ENCODE measurements at regions not wholly inside any gene's neighbourhood (a gene's known extent, or its start where the extent isn't known, plus 50 kb on each side); places are given as distances from the start of the nearest gene placed in this dataset.

DNA sequence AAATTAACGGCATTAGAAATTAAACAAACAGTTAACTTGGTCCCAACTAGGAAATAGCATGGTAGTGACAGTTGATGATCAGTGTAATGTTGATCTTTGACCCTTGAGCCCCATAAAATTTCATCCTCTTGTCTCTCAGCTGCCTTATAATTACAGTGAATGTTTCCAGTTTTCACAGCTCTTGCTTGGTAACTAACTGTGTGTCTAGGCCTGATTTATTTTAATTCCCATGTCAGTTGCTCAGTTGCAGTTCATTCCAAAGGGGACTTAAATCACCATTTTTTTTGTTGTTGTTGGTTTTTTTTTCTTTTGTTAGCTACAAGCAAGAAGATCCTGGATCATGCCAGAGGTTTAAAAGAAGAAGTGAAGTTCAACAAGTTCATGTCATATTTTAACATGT lies 1883.7 kb upstream of the FLRT2 start:
- no peaks in the 10 kb centered on the region for H3K9me3 ChIP-seq (ENCODE audit: control insufficient read depth in 1 of 2, low read length in 2 of 2)
- no peak overlapping the region for H3K4me3 ChIP-seq (ENCODE audit: low read depth in 1 of 2, low read length in 2 of 2)
- no peaks in the 10 kb centered on the region for H3K36me3 ChIP-seq (ENCODE audit: control insufficient read depth in 1 of 2, insufficient read depth in 2 of 2, low read length in 2 of 2)
- H3K27me3 ChIP-seq (ENCODE audit: low read depth, low read length): no peaks in the 10 kb centered on the region
- no peak overlapping the region for H3K27ac ChIP-seq (ENCODE audit: low read length)
- H3K4me1 ChIP-seq (ENCODE audit: control insufficient read depth in 1 of 2, insufficient read depth in 2 of 2, low read length in 2 of 2): no peaks in the 10 kb centered on the region

DNA sequence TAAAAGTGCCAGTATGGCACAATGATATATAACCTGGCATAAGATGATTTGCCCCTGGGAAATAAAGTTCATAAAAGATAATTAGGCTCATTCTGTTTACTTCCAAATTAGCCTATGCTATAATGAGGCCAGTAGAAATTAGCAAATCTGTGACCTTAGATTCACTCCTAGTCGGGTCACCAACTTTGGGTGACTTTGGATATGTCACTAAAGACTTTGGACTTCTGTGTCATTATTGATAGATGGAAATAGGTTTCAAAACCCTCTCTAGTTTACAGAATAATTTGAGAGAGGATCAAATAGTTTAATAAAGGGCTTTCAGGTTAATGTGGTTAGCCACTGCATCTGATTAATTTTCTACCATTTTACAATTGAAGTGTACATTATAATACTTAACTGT lies 1869.3 kb upstream of the FLRT2 start:
- no peaks in the 10 kb centered on the region for H3K4me1 ChIP-seq (ENCODE audit: control insufficient read depth in 1 of 2, insufficient read depth in 2 of 2, low read length in 2 of 2)
- H3K27me3 ChIP-seq (ENCODE audit: low read depth, low read length): no peaks in the 10 kb centered on the region
- no peak overlapping the region for H3K4me3 ChIP-seq (ENCODE audit: low read depth in 1 of 2, low read length in 2 of 2)
- H3K9me3 ChIP-seq (ENCODE audit: control insufficient read depth in 1 of 2, low read length in 2 of 2): no peaks in the 10 kb centered on the region
- H3K36me3 ChIP-seq (ENCODE audit: control insufficient read depth in 1 of 2, insufficient read depth in 2 of 2, low read length in 2 of 2): no peaks in the 10 kb centered on the region
- no peak overlapping the region for H3K27ac ChIP-seq (ENCODE audit: low read length)

DNA sequence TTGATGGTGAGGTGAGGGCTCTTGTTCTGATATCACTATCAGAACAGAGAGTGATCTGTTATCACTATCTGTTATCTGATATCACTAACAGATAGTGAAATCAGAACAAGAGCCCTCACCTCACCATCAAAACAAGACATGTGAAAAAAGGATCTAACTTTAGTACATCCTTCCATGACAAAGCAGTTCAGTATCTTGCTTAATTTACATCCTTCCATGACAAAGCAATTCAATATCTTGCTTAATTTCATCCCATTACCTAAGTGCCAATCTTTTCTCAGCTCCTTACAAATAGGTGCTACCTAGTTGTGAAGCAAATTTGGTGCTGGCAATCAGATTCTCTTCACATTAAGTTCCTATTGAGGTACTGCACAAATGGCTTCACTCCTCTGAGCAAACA lies 1865.6 kb upstream of the FLRT2 start:
- no peaks in the 10 kb centered on the region for H3K4me1 ChIP-seq (ENCODE audit: control insufficient read depth in 1 of 2, insufficient read depth in 2 of 2, low read length in 2 of 2)

DNA sequence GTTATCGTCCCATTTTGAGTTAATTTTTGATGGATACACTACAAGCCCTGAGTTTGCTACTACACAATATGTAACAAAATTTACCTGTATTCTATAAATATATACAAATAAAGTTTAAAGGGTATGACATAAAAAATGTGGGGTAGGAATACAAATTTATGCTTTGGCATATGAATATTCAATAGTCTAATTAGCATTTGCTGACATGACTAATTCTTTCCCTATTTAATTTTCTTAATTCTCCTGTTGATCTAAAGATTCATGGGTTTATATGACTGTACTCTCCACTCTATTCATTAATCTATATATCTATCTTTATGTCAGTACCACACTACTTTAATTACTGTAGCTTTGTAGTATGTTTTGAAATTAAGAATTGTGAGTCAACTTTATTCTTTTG lies 1840.7 kb upstream of the FLRT2 start:
- no peaks in the 10 kb centered on the region for H3K27me3 ChIP-seq (ENCODE audit: low read depth, low read length)
- H3K4me1 ChIP-seq (ENCODE audit: control insufficient read depth in 1 of 2, insufficient read depth in 2 of 2, low read length in 2 of 2): no peaks in the 10 kb centered on the region
- no peak overlapping the region for H3K27ac ChIP-seq (ENCODE audit: low read length)
- no peak overlapping the region for H3K4me3 ChIP-seq (ENCODE audit: low read depth in 1 of 2, low read length in 2 of 2)
- no peaks in the 10 kb centered on the region for H3K36me3 ChIP-seq (ENCODE audit: control insufficient read depth in 1 of 2, insufficient read depth in 2 of 2, low read length in 2 of 2)
- peaks cover 0 to 5% of the 10 kb centered on the region in 2 donors for H3K9me3 ChIP-seq (ENCODE audit: control insufficient read depth in 1 of 2, low read length in 2 of 2)

More for the DNA sequence above, 1865.6 kb upstream of the FLRT2 start:
- peaks cover 0 to 3% of the 10 kb centered on the region in 2 donors for H3K9me3 ChIP-seq (ENCODE audit: control insufficient read depth in 1 of 2, low read length in 2 of 2)
- no peak overlapping the region for H3K27ac ChIP-seq (ENCODE audit: low read length)
- no peaks in the 10 kb centered on the region for H3K36me3 ChIP-seq (ENCODE audit: control insufficient read depth in 1 of 2, insufficient read depth in 2 of 2, low read length in 2 of 2)
- H3K4me3 ChIP-seq (ENCODE audit: low read depth in 1 of 2, low read length in 2 of 2): no peak overlapping the region
- H3K27me3 ChIP-seq (ENCODE audit: low read depth, low read length): no peaks in the 10 kb centered on the region

DNA sequence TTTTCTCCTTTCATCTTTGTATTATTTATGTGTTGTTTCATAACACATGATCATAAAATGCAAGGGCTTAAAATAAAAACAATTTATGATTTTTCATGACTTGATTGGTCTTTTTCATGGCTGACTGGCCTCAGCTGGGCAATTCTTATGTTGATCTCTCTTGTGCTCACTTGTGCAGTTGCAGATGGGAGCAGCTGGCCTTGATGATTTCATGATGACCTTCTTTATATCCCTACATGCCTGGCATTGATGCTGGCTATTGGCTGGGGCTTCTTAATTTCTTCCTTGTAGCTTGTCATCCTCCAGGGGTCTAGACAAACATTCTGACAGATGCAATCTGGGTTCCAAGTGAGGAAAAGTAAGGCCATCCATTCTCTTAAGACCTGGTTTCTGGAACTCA lies 1832.8 kb upstream of the FLRT2 start:
- H3K4me3 ChIP-seq (ENCODE audit: low read depth in 1 of 2, low read length in 2 of 2): no peak overlapping the region
- no peaks in the 10 kb centered on the region for H3K9me3 ChIP-seq (ENCODE audit: control insufficient read depth in 1 of 2, low read length in 2 of 2)
- no peaks in the 10 kb centered on the region for H3K36me3 ChIP-seq (ENCODE audit: control insufficient read depth in 1 of 2, insufficient read depth in 2 of 2, low read length in 2 of 2)
- H3K27me3 ChIP-seq (ENCODE audit: low read depth, low read length): no peaks in the 10 kb centered on the region
- H3K27ac ChIP-seq (ENCODE audit: low read length): no peak overlapping the region
- no peaks in the 10 kb centered on the region for H3K4me1 ChIP-seq (ENCODE audit: control insufficient read depth in 1 of 2, insufficient read depth in 2 of 2, low read length in 2 of 2)

DNA sequence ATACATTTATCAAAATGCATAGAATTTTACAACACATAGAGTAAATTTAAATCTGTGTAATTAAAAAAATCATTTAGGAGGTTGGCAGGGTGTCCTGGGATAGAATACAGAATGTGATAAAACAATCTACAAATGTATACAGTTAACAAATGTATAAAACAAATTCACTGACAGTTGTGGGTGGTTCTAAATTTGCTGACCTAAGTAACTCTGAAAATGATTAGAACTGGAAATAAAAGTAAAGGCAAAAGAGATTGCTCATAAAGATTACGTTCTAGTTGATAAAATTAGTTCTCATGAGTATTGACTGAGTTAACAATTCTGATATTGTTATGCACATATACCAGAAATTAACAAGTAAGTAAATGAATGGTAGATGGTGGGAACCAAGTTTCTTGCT lies 1827.3 kb upstream of the FLRT2 start:
- Histone ChIP-seq H3K4me3 (ENCODE audit: low read depth in 1 of 2, low read length in 2 of 2) (no peak overlapping the region), H3K4me1 (ENCODE audit: control insufficient read depth in 1 of 2, insufficient read depth in 2 of 2, low read length in 2 of 2) (no peaks in the 10 kb centered on the region), H3K27ac (ENCODE audit: low read length) (no peak overlapping the region), H3K27me3 (ENCODE audit: low read depth, low read length) (no peaks in the 10 kb centered on the region), H3K36me3 (ENCODE audit: control insufficient read depth in 1 of 2, insufficient read depth in 2 of 2, low read length in 2 of 2) (no peaks in the 10 kb centered on the region), H3K9me3 (ENCODE audit: control insufficient read depth in 1 of 2, low read length in 2 of 2) (no peaks in the 10 kb centered on the region)

DNA sequence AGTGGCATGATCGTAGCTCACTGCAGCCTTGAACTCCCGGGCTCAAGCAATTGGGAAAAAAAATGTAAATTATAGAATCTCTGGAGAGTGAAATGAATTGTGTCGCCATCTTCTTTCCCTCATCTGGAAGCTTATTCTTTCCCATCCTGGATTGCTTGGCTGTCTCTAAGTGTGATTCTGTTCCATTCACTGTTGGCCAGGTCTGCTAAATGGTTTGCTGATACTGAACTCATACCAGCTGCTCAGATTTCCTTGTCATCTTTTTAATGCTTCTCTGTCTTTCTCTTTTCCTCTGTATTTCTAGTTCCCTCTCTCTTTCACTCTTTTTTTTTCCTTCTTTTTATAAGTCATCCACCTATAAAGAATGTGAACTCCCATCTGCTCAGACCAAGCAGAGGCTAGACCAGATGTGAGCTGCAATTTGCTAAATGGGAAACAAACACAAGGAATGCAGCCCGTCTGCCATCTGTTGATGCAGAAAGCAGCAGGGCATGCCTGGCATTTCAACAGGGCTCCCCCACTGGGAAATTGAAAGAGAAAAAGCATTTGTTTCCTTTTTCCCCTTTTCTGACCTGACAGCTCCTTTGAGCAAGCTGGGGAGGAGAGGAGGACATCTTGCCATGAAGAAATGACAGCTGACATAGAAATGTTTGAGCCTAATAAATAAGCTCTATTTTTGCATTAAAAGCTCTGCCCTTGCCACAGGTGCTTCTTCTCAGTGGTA lies 1823.6 kb upstream of the FLRT2 start:
- Histone ChIP-seq H3K4me3 (ENCODE audit: low read depth in 1 of 2, low read length in 2 of 2) (no peak overlapping the region), H3K27me3 (ENCODE audit: low read depth, low read length) (no peaks in the 10 kb centered on the region), H3K36me3 (ENCODE audit: control insufficient read depth in 1 of 2, insufficient read depth in 2 of 2, low read length in 2 of 2) (no peaks in the 10 kb centered on the region)

DNA sequence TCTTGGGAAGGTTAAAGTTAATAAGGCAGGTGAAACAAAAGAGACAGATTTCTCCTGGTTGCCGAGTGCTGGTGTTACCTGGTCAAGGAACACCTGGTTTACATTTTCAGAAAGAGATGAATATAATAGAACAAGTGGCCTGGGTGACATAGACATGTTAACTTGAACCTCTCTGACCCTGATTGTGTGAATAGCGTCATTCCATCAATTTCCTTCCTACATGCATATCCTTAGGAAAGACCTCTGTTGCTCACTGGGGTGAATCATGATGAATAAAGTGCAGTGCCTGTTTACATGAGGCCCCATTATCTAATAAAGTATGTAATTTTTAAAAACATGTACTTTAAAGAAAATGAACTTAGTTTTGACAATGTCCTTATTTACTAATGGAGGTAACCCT lies 1822.9 kb upstream of the FLRT2 start:
- Histone ChIP-seq H3K27ac (ENCODE audit: low read length) (no peak overlapping the region), H3K4me3 (ENCODE audit: low read depth in 1 of 2, low read length in 2 of 2) (no peak overlapping the region), H3K9me3 (ENCODE audit: control insufficient read depth in 1 of 2, low read length in 2 of 2) (no peaks in the 10 kb centered on the region), H3K36me3 (ENCODE audit: control insufficient read depth in 1 of 2, insufficient read depth in 2 of 2, low read length in 2 of 2) (no peaks in the 10 kb centered on the region), H3K27me3 (ENCODE audit: low read depth, low read length) (no peaks in the 10 kb centered on the region), H3K4me1 (ENCODE audit: control insufficient read depth in 1 of 2, insufficient read depth in 2 of 2, low read length in 2 of 2) (no peaks in the 10 kb centered on the region)

More for the DNA sequence above, 1823.6 kb upstream of the FLRT2 start:
- Histone ChIP-seq H3K9me3 (ENCODE audit: control insufficient read depth in 1 of 2, low read length in 2 of 2) (no peaks in the 10 kb centered on the region), H3K4me1 (ENCODE audit: control insufficient read depth in 1 of 2, insufficient read depth in 2 of 2, low read length in 2 of 2) (no peaks in the 10 kb centered on the region), H3K27ac (ENCODE audit: low read length) (no peak overlapping the region)

DNA sequence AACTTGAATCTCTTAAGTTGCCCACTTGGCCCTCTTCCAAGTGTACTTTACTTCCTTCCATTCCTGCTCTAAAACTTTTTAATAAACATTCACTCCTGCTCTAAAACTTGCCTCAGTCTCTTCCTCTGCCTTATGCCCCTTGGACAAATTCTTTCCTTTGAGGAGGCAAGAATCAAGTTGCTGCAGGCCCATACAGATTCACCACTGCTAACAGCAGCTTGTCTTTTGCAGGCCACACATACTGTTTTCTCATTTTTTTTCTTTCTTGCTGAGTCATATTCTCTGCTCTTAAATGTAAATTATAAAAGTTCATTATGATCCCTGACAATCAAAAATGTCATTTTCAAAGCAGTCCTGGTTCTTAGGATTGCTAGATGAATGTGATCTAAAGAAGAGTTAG lies 1820.8 kb upstream of the FLRT2 start:
- Histone ChIP-seq H3K36me3 (ENCODE audit: control insufficient read depth in 1 of 2, insufficient read depth in 2 of 2, low read length in 2 of 2) (no peaks in the 10 kb centered on the region), H3K27me3 (ENCODE audit: low read depth, low read length) (no peaks in the 10 kb centered on the region), H3K4me3 (ENCODE audit: low read depth in 1 of 2, low read length in 2 of 2) (no peak overlapping the region), H3K27ac (ENCODE audit: low read length) (no peak overlapping the region), H3K9me3 (ENCODE audit: control insufficient read depth in 1 of 2, low read length in 2 of 2) (peaks cover 0 to 3% of the 10 kb centered on the region in 2 donors), H3K4me1 (ENCODE audit: control insufficient read depth in 1 of 2, insufficient read depth in 2 of 2, low read length in 2 of 2) (no peaks in the 10 kb centered on the region)

DNA sequence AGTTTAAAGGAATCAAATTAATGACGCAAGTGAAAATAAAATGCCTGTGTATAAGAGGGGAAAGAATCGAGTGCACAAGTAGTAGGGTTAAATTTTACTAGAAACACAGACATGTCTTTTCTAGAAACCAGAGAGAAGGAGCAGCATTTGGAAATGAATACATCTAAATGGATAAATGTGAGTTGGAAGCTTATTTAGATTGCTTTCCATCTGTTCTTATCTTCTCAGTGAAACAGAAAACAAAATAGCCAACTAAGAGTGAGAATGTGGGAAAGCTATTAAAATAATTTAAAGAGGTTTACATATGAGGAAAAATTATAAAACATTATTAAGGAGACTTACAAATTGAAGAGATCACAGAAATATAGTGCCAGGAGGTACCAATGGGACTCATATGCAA lies 1818.9 kb upstream of the FLRT2 start:
- Histone ChIP-seq H3K4me1 (ENCODE audit: control insufficient read depth in 1 of 2, insufficient read depth in 2 of 2, low read length in 2 of 2) (no peaks in the 10 kb centered on the region), H3K9me3 (ENCODE audit: control insufficient read depth in 1 of 2, low read length in 2 of 2) (peaks cover 0 to 4% of the 10 kb centered on the region in 2 donors), H3K4me3 (ENCODE audit: low read depth in 1 of 2, low read length in 2 of 2) (no peak overlapping the region), H3K27ac (ENCODE audit: low read length) (no peak overlapping the region), H3K36me3 (ENCODE audit: control insufficient read depth in 1 of 2, insufficient read depth in 2 of 2, low read length in 2 of 2) (no peaks in the 10 kb centered on the region), H3K27me3 (ENCODE audit: low read depth, low read length) (no peaks in the 10 kb centered on the region)

DNA sequence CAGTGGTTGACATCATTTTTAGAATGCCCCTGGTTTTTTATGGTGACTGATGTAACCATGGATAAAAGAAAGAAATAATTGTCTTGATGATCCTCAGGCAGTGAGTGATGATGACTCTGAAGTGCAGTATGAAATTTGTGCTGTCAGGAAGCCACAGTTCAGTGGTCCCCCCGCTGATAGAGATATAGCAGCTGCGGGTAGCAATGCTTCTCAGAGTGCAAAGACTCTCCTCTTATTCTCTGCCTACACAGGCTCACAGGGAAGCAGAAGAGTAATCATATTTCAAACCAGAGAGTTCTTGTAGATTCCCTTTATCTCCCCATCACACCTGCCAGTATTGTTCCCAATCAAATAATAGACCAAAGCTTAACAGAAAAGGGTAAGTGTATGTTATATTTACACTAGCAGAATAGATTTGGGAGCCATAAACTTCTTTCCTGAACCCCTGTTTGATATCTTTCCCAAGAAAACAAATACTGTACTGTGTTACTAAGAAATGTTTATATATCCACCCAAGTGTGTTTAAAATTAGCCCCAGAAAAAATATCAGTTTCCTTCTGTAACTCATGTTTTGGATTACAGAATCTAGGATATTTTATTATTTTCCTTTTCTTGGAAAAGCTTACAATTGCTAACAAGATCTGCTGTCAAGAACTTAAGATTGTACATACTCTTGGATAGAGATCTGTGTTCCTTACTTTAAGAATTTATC lies 1817.4 kb upstream of the FLRT2 start:
- no peak overlapping the region for H3K27ac ChIP-seq (ENCODE audit: low read length)
- no peaks in the 10 kb centered on the region for H3K4me1 ChIP-seq (ENCODE audit: control insufficient read depth in 1 of 2, insufficient read depth in 2 of 2, low read length in 2 of 2)
- no peaks in the 10 kb centered on the region for H3K27me3 ChIP-seq (ENCODE audit: low read depth, low read length)
- H3K9me3 ChIP-seq (ENCODE audit: control insufficient read depth in 1 of 2, low read length in 2 of 2): peaks cover 0 to 4% of the 10 kb centered on the region in 2 donors
- no peaks in the 10 kb centered on the region for H3K36me3 ChIP-seq (ENCODE audit: control insufficient read depth in 1 of 2, insufficient read depth in 2 of 2, low read length in 2 of 2)
- no peak overlapping the region for H3K4me3 ChIP-seq (ENCODE audit: low read depth in 1 of 2, low read length in 2 of 2)
